Omental fat pad (tissue), 3 donors: ENCODE measurements at regions not wholly inside any gene's neighbourhood (a gene's known extent, or its start where the extent isn't known, plus 50 kb on each side); places are given as distances from the start of the nearest gene placed in this dataset.
"Not testable (repeated sequence)": the region's sequence is repeated elsewhere in the genome, so short reads cannot be mapped to it uniquely, and the experiment has no call there.

Experiments
- ATAC-seq: fragments of 150-250 bp; one replicate; pipeline ENCODE4 v1.9.1; 2016; ENCODE audit warnings: mild to moderate bottlenecking, moderate library complexity; ENCODE audit not compliant: low FRiP score
- DNase-seq: peaks from one replicate; pipeline ENCODE4 v3.0.0-alpha.2; 2019; ENCODE audit warnings: low spot score
- CTCF ChIP-seq, 3 donors: fragments of 450-650 bp; IDR thresholded peaks; one replicate each; pipeline ENCODE4 v1.5.1; 2016 to 2017; ENCODE audit warnings: antibody characterized with exemption in 3 of 3, mild to moderate bottlenecking in 3 of 3, moderate library complexity in 2 of 3

GRCh38 chr12:5335069-5335468 lies 96.8 kb upstream of the NTF3 start:
- DNase-seq (no peak), ATAC-seq (no peak)
- TF ChIP-seq CTCF (IDR thresholded peaks at IDR 0.05): no peak

- DNase-seq, ATAC-seq: not testable (repeated sequence)
Measured at GRCh38 chr12:5341086-5341485, 90.8 kb upstream of the NTF3 start.

GRCh38 chr12:5343711-5344110 lies 88.2 kb upstream of the NTF3 start:
- no peak for TF ChIP-seq CTCF (IDR thresholded peaks at IDR 0.05)
- DNase-seq: no peak
- no peak for ATAC-seq

- ATAC-seq: no peak
- no peak for DNase-seq
- no peak for TF ChIP-seq CTCF (IDR thresholded peaks at IDR 0.05)
Measured at GRCh38 chr12:5344131-5344530, 87.8 kb upstream of the NTF3 start.

- ATAC-seq (no peak), DNase-seq (no peak)
- no peak for TF ChIP-seq CTCF (IDR thresholded peaks at IDR 0.05)
Measured at GRCh38 chr12:5345534-5345933, 86.4 kb upstream of the NTF3 start.

GRCh38 chr12:5348057-5348456 lies 83.9 kb upstream of the NTF3 start:
- DNase-seq: no peak
- no peak for TF ChIP-seq CTCF (IDR thresholded peaks at IDR 0.05)
- no peak for ATAC-seq

- TF ChIP-seq CTCF (IDR thresholded peaks at IDR 0.05): no peak
- no peak for ATAC-seq
- no peak for DNase-seq
Measured at GRCh38 chr12:5348491-5348890, 83.4 kb upstream of the NTF3 start.
